ENCODE measurements at regions not wholly inside any gene's neighbourhood (a gene's known extent, or its start where the extent isn't known, plus 50 kb on each side); places are given as distances from the start of the nearest gene placed in this dataset.

DNA sequence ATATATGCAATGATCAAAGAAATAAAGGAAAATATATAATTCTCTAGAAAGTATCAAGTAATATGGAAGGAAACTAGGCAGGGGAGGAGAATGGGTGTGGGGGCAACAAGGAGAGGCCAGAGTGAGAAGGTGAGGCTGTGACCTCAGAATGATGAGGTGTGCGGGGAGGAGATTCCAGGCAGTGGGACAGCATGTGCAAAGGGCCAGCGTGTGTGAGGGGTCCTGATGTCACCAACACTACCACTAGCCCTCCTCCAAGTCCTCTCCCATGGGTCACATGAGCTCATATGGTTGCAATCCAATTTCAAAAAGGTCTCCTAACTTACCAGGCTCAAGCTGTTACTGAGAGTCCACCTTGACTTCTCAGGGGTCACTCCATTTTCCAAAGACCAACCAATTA is 463.9 kb downstream of the MN1 start:
- TF ChIP-seq, protein P1, sequence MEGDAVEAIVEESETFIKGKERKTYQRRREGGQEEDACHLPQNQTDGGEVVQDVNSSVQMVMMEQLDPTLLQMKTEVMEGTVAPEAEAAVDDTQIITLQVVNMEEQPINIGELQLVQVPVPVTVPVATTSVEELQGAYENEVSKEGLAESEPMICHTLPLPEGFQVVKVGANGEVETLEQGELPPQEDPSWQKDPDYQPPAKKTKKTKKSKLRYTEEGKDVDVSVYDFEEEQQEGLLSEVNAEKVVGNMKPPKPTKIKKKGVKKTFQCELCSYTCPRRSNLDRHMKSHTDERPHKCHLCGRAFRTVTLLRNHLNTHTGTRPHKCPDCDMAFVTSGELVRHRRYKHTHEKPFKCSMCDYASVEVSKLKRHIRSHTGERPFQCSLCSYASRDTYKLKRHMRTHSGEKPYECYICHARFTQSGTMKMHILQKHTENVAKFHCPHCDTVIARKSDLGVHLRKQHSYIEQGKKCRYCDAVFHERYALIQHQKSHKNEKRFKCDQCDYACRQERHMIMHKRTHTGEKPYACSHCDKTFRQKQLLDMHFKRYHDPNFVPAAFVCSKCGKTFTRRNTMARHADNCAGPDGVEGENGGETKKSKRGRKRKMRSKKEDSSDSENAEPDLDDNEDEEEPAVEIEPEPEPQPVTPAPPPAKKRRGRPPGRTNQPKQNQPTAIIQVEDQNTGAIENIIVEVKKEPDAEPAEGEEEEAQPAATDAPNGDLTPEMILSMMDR (IDR thresholded peaks at IDR 0.05) = no peak
- TF ChIP-seq POLR2A (IDR thresholded peaks at IDR 0.05) = no peak

Measured in Peyer's patch (tissue), 4 donors.